H1 (cell line): ENCODE measurements at regions not wholly inside any gene's neighbourhood (a gene's known extent, or its start where the extent isn't known, plus 50 kb on each side); places are given as distances from the start of the nearest gene placed in this dataset.

Experiments used
- CTCF ChIP-seq, 3 experiments: IDR thresholded peaks; 1 replicate in 2 of 3; 2 replicates in 1 of 3; pipeline versions ENCODE4 v1.5.1 to v1.6.1; 2011; ENCODE audit warnings: low read length in 3 of 3, mild to moderate bottlenecking in 3 of 3, inconsistent platforms in 2 of 3, low read depth in 1 of 3, moderate library complexity in 1 of 3; ENCODE audit not compliant: insufficient read depth in 1 of 3; ENCODE audit errors: control extremely low read depth in 1 of 3
- EP300 ChIP-seq, 2 experiments: IDR thresholded peaks; 1 replicate in 1 of 2; 2 replicates in 1 of 2; pipeline ENCODE4 v1.6.1; 2011 to 2012; ENCODE audit warnings: low read depth in 2 of 2, low read length in 2 of 2, mild to moderate bottlenecking in 2 of 2, borderline replicate concordance in 1 of 2, inconsistent platforms in 1 of 2, moderate library complexity in 1 of 2
- EZH2 ChIP-seq: fragments of 200-600 bp; sonication (generic); IDR thresholded peaks from 2 replicates; pipeline ENCODE4 v1.7.1; 2012; ENCODE audit warnings: low read depth, mild to moderate bottlenecking, moderate library complexity, low read length, inconsistent platforms; ENCODE audit not compliant: severe bottlenecking
- FOSL1 ChIP-seq: IDR thresholded peaks from 2 replicates; pipeline ENCODE4 v1.6.1; 2011; ENCODE audit warnings: mild to moderate bottlenecking, low read depth, low read length, moderate library complexity; ENCODE audit not compliant: insufficient read depth
- GTF2F1 ChIP-seq: IDR thresholded peaks from 2 replicates; pipeline ENCODE4 v1.6.1; 2012; ENCODE audit warnings: low read depth, low read length, improper control_type of control experiment, borderline replicate concordance
- POLR2A ChIP-seq, 2 experiments: IDR thresholded peaks; 1 replicate in 1 of 2; 2 replicates in 1 of 2; pipeline ENCODE4 v1.6.1; 2011; ENCODE audit warnings: low read depth in 2 of 2, low read length in 2 of 2, mild to moderate bottlenecking in 2 of 2; ENCODE audit errors: control extremely low read depth in 1 of 2
- RAD21 ChIP-seq, 2 experiments: IDR thresholded peaks in 1 of 2; conservative IDR thresholded peaks in 1 of 2; 2 replicates each; pipeline ENCODE4 v1.6.1; 2011; ENCODE audit warnings: low read depth in 2 of 2, low read length in 2 of 2, improper control_type of control experiment in 1 of 2, inconsistent platforms in 1 of 2, mild to moderate bottlenecking in 1 of 2, moderate library complexity in 1 of 2
- SP2 ChIP-seq: IDR thresholded peaks from 2 replicates; pipeline ENCODE4 v1.6.1; 2012; ENCODE audit warnings: mild to moderate bottlenecking, low read length, inconsistent platforms
- USF2 ChIP-seq: IDR thresholded peaks from 2 replicates; pipeline ENCODE4 v1.6.1; 2011; ENCODE audit warnings: low read length, improper control_type of control experiment

GRCh38 chr14:43579671-43580070 lies 927.4 kb downstream of the FSCB start:
- no peak for TF ChIP-seq SP2
- TF ChIP-seq RAD21 (IDR thresholded peaks at IDR 0.05 in 1 of 2, conservative IDR thresholded peaks at IDR 0.05 in 1 of 2; ENCODE audit: low read depth in 2 of 2, low read length in 2 of 2): no peak
- TF ChIP-seq FOSL1: no peak
- TF ChIP-seq USF2: no peak
- TF ChIP-seq POLR2A (IDR thresholded peaks at IDR 0.05; ENCODE audit: control extremely low read depth in 1 of 2, low read depth in 2 of 2, low read length in 2 of 2): no peak
- TF ChIP-seq GTF2F1: no peak
- no peak for TF ChIP-seq CTCF (IDR thresholded peaks at IDR 0.05; ENCODE audit: control extremely low read depth in 1 of 3, insufficient read depth in 1 of 3, low read depth in 1 of 3, low read length in 3 of 3)
- TF ChIP-seq EP300 (IDR thresholded peaks at IDR 0.05; ENCODE audit: borderline replicate concordance in 1 of 2, low read depth in 2 of 2, low read length in 2 of 2): no peak
- no peak for TF ChIP-seq EZH2
